ENCODE measurements at regions not wholly inside any gene's neighbourhood (a gene's known extent, or its start where the extent isn't known, plus 50 kb on each side); places are given as distances from the start of the nearest gene placed in this dataset.

DNA sequence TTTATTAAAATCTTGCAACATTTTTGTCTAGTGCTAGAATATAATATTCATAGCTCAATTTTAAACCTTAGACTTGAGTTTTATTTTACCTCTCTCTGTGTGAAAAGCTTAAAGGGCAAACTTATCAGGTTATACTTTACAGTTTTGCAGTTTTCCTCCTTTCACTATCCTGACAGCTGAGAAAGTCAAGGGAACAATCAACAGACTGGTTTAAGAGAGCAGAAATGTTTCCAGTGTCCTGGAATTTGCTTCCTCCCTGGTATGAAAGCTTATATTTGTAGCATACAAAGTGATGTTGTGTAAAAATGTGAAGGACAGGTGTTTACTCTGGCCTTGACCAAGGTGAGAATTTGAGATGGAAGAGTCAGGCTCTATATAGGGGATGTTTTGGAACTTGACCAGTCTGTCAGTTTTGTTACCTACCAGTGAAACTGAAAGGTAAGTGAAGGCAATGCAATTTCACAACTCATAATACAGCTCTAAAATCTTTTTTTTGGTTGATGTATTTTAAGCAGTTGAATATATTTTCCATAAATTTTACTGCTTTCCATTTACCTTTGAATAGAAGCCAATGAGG is 64.6 kb downstream of the FHIP1A start:
- Histone ChIP-seq H3K4me1 (ENCODE audit: control insufficient read depth in 1 of 2, insufficient read depth in 2 of 2, low read length in 2 of 2) (no peaks in the 10 kb centered on the region), H4K20me1 (ENCODE audit: insufficient read depth, low read length) (no peaks in the 10 kb centered on the region), H3K36me3 (replicated peaks in 1 of 2; ENCODE audit: control insufficient read depth in 1 of 2, insufficient read depth in 2 of 2, low read length in 2 of 2) (no peaks in the 10 kb centered on the region), H3K4me3 (replicated peaks in 1 of 3; ENCODE audit: low read depth in 2 of 3, low read length in 3 of 3) (no peak overlapping the region), H3K27ac (ENCODE audit: low read depth in 1 of 2, low read length in 2 of 2) (no peak overlapping the region), H3K79me2 (ENCODE audit: insufficient read depth, low read length) (no peaks in the 10 kb centered on the region), H2AFZ (ENCODE audit: insufficient read depth, low read depth, low read length, poor library complexity, severe bottlenecking) (no peak overlapping the region), H3K4me2 (replicated peaks; ENCODE audit: extremely low read depth, low read length, poor library complexity, severe bottlenecking) (no peak overlapping the region), H3K9me3 (replicated peaks in 1 of 2; ENCODE audit: control insufficient read depth in 1 of 2, insufficient read depth in 1 of 2, low read length in 2 of 2) (no peaks in the 10 kb centered on the region), H3K9ac (ENCODE audit: insufficient read depth, low read length, poor library complexity, severe bottlenecking) (no peak overlapping the region), H3K27me3 (ENCODE audit: control insufficient read depth in 2 of 2, insufficient read depth in 2 of 2, low read length in 2 of 2) (peaks cover 0 to 4% of the 10 kb centered on the region in 2 donors)
- peaks cover 0 to 2% (median 0%) of the 10 kb centered on the region in 7 donors for H3K9me3 Mint-ChIP-seq
- H3K27ac Mint-ChIP-seq, result no peak overlapping the region
- no peaks in the 10 kb centered on the region for H3K36me3 Mint-ChIP-seq
- no peak for TF ChIP-seq CTCF (IDR thresholded peaks at IDR 0.05)
- intact Hi-C loops (cut with micrococcal nuclease), result no loop called here
- H3K27me3 Mint-ChIP-seq (ENCODE audit: low read depth in 3 of 3), result peaks cover 2 to 16% (median 4%) of the 10 kb centered on the region in 3 donors
- DNase-seq, result no peak
- H3K4me1 Mint-ChIP-seq, result no peaks in the 10 kb centered on the region
- H3K4me3 Mint-ChIP-seq, result no peak overlapping the region

DNA sequence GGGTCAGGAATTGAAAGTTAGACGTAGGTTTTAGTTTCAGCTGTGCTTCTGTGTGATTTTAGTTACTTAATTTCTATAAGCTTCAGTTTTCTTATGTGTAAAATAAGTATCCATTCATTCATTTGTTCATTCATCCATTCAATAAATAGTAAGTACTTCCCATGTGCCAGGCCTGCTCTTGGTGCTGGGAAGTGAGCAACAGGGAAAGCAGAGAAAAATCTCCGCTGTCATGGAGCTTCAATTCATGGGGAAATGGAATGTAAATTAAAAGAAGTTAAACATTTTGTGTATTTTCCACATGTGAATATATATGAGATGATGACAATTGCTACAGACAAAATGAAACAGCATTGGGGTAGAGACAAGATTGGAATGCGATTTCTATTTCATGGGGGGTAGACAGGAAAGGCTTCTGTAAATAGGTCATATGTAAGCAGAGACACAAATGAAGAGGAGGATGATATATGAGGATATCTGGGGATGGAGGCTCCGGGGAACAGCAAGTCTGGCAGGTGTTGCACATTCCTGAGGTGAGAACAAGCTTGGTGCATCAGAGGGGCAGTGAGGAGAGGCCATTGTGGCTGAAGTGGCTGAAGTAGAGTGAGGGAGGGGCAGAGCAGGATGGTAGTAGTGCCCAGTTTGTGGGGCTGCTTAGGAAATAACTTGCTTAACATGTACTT is 66.2 kb downstream of the FHIP1A start:
- Mint-ChIP-seq H3K9me3 (peaks cover 0 to 2% (median 0%) of the 10 kb centered on the region in 7 donors), H3K27me3 (ENCODE audit: low read depth in 3 of 3) (peaks cover 4 to 21% (median 4%) of the 10 kb centered on the region in 3 donors), H3K27ac (no peak overlapping the region), H3K4me3 (no peak overlapping the region), H3K36me3 (no peaks in the 10 kb centered on the region), H3K4me1 (no peaks in the 10 kb centered on the region)
- Histone ChIP-seq H3K9me3 (replicated peaks in 1 of 2; ENCODE audit: control insufficient read depth in 1 of 2, insufficient read depth in 1 of 2, low read length in 2 of 2) (no peaks in the 10 kb centered on the region), H3K27me3 (ENCODE audit: control insufficient read depth in 2 of 2, insufficient read depth in 2 of 2, low read length in 2 of 2) (peaks cover 0 to 7% of the 10 kb centered on the region in 2 donors), H3K79me2 (ENCODE audit: insufficient read depth, low read length) (no peaks in the 10 kb centered on the region), H4K20me1 (ENCODE audit: insufficient read depth, low read length) (no peaks in the 10 kb centered on the region), H3K4me2 (replicated peaks; ENCODE audit: extremely low read depth, low read length, poor library complexity, severe bottlenecking) (no peak overlapping the region), H3K36me3 (replicated peaks in 1 of 2; ENCODE audit: control insufficient read depth in 1 of 2, insufficient read depth in 2 of 2, low read length in 2 of 2) (no peaks in the 10 kb centered on the region), H3K27ac (ENCODE audit: low read depth in 1 of 2, low read length in 2 of 2) (no peak overlapping the region), H3K9ac (ENCODE audit: insufficient read depth, low read length, poor library complexity, severe bottlenecking) (no peak overlapping the region), H2AFZ (ENCODE audit: insufficient read depth, low read depth, low read length, poor library complexity, severe bottlenecking) (no peak overlapping the region), H3K4me1 (ENCODE audit: control insufficient read depth in 1 of 2, insufficient read depth in 2 of 2, low read length in 2 of 2) (no peaks in the 10 kb centered on the region), H3K4me3 (replicated peaks in 1 of 3; ENCODE audit: low read depth in 2 of 3, low read length in 3 of 3) (no peak overlapping the region)
- DNase-seq, result no peak
- WGBS (ENCODE audit: insufficient coverage), result 97% methylated on average over 3 of the region's 4 CpGs
- intact Hi-C loops (cut with micrococcal nuclease), result no loop called here
- TF ChIP-seq CTCF (IDR thresholded peaks at IDR 0.05), result no peak

All from CD14-positive monocyte (primary cell).